ENCODE measurements at regions not wholly inside any gene's neighbourhood (a gene's known extent, or its start where the extent isn't known, plus 50 kb on each side); places are given as distances from the start of the nearest gene placed in this dataset.
"Not testable (repeated sequence)": the region's sequence is repeated elsewhere in the genome, so short reads cannot be mapped to it uniquely, and the experiment has no call there.

GRCh38 chr16:79969458-79969857 is 368.9 kb upstream of the MAF start:
- no peak for DNase-seq

- no peak for DNase-seq
Observed at GRCh38 chr16:79966226-79966625, 365.7 kb upstream of the MAF start.

DNA sequence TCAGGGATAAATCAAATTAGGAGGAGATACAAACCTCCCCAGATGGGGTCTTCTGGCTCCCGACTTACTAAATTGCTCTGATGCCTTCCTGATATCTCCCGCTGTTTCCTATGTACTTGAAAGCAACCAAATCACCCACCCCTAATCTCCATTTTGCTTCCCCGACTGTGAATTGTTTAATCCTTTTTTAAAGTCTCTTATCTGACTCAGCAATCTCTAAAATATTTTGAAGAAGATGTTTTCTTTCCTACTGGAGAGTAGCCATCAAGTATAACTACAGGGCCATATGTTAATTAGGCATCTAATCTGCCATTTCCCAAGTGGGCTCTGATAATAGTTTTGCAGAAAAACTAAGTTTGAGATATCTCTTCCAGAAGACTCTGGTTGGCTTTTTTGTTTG is 365.2 kb upstream of the MAF start:
- no peak for DNase-seq

- no peak for DNase-seq
Observed at GRCh38 chr16:79964104-79964503, 363.6 kb upstream of the MAF start.

DNA sequence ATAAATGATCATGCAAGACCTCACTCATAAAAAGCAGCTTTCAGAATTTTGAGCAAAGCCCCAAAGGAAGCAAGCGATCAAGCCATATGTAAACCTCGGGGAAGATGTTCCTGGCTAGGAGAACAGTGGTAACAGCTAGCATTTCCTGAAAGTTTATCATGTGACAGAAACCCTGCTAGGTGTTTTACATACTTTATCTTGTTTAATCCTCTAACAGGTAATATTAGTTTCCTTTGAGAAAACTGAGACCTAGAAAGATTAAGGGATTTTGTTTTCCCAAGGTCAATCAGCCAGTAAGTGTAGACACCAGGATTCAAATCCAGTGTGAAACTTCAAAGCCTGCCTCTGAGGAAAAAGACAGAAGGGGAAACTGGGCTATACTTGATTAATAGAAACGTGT is 362.4 kb upstream of the MAF start:
- no peak for DNase-seq

DNA sequence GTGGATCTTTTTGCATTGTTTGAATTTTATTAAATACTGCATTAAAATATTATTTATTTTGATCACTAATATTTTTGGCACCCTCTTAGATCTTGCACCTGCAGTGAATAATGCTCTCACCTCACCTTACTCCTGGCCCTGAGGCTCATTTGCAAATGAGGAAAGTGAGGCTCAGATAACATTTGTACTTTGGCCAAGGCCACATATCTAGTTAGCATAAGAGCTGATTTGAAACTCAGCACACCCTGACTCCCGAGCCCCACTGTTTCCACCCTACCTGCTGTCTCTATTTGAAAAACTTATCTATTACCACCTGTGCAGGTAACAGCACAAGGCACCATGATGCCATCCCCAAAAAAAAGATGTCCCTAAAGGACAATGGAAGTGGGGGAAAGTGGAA is 358.7 kb upstream of the MAF start:
- no peak for DNase-seq

- DNase-seq, result no peak
Observed at GRCh38 chr16:79954921-79955705, 354.6 kb upstream of the MAF start.

GRCh38 chr16:79950932-79951719 is 350.6 kb upstream of the MAF start:
- no peak for DNase-seq

DNA sequence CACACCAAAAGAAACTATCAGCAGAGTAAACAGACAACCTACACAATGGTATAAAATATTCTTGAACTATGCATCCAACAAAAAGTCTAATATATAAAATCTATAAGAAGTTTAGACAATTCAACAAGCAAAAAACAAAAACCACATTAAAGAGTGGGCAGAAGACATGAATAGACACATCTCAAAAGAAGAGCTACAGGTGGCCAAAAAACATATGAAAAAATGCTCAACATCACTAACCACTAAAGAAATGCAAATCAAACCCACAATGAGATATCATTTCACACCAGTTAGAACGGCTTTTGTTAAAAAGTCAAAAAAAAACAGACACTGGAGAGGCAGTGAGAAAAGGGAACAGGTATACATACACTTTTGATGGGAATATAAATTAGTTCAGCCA is 348.9 kb upstream of the MAF start:
- DNase-seq, result no peak

GRCh38 chr16:79947771-79948170 is 347.2 kb upstream of the MAF start:
- no peak for DNase-seq

GRCh38 chr16:79946252-79946651 is 345.7 kb upstream of the MAF start:
- DNase-seq, result no peak

GRCh38 chr16:79943736-79944135 is 343.2 kb upstream of the MAF start:
- no peak for DNase-seq

GRCh38 chr16:79938575-79938974 is 338.0 kb upstream of the MAF start:
- no peak for DNase-seq

GRCh38 chr16:79937671-79938070 is 337.1 kb upstream of the MAF start:
- not testable (repeated sequence) for DNase-seq

GRCh38 chr16:79933603-79934002 is 333.1 kb upstream of the MAF start:
- DNase-seq, result no peak

GRCh38 chr16:79932572-79932971 is 332.0 kb upstream of the MAF start:
- no peak for DNase-seq

GRCh38 chr16:79931721-79932120 is 331.2 kb upstream of the MAF start:
- DNase-seq, result no peak

DNA sequence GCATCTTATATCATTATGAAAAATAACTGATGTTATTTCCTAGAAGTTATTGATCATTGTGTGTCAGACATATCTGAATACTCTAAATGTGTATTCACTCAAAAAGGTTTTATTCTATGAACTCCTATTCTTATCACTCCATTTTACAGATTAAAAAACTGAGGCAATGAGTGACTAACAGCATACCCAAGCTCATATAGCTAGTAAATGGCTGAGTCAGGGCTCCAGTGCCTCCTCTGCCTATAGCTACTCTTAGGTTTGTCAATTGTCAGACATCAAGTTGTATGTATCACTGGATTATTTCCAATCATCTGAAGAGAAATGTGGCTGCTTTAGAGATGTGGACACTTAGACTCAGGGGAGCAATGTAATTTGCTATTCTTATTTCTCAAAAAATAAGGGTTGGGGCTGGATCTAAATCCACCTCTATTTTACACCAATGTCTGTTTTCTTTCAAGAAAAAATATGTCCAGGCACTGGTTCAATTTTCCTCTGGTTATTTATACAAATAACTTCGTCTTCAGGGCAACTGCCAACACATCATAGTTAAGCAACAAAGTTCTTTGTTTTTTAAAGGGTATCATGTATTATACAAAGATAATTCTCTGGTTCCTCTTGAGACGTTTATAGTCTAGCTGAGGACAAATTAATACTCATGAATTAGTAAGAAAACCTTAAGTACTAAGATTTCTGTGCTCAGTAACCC is 328.9 kb upstream of the MAF start:
- no peak for DNase-seq

- DNase-seq, result no peak
Observed at GRCh38 chr16:79928142-79928873, 327.8 kb upstream of the MAF start.

- DNase-seq, result no peak
Observed at GRCh38 chr16:79926451-79927205, 326.1 kb upstream of the MAF start.

DNA sequence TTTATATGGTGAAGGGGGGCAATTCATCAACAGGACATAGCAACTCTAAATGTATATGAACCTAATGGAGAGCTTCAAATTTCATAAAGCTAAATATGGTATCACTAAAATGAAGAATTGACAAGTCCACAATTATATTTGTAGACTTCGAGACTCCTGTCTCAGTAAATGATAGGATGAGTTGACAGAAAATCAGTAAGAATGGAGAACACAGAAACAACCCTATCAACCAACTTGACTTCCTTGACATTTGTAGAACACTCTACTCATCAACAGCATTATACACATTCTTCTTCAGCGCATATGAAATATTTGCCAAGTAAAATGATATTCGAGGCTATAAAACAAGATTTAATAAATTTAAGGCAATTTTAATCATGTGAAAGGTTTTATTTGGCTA is 322.9 kb upstream of the MAF start:
- DNase-seq, result no peak

GRCh38 chr16:79920685-79921084 is 320.1 kb upstream of the MAF start:
- DNase-seq, result no peak

Measured in NCI-H1930 (cell line).